ENCODE measurements at regions not wholly inside any gene's neighbourhood (a gene's known extent, or its start where the extent isn't known, plus 50 kb on each side); places are given as distances from the start of the nearest gene placed in this dataset.

DNA sequence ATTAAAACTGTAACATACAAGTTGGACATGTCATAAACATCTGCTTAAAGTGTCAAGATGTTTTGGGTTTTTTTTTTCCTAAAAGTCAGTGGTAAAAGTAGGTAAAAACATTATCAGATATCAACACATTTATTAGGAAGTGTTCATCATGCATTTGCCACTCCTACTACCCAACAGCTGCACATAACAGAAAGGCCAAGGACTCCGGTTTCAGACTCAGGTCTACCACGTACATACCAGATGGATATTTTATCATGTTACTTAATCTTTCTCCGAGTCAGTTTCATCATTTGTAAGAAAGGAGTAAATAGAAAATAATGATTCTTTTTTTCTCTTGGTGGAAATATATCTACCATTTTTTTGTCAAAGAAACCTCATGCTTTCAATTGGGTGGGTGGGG, 192.3 kb downstream of the UBE2E3 start:
- TF ChIP-seq, protein P1, sequence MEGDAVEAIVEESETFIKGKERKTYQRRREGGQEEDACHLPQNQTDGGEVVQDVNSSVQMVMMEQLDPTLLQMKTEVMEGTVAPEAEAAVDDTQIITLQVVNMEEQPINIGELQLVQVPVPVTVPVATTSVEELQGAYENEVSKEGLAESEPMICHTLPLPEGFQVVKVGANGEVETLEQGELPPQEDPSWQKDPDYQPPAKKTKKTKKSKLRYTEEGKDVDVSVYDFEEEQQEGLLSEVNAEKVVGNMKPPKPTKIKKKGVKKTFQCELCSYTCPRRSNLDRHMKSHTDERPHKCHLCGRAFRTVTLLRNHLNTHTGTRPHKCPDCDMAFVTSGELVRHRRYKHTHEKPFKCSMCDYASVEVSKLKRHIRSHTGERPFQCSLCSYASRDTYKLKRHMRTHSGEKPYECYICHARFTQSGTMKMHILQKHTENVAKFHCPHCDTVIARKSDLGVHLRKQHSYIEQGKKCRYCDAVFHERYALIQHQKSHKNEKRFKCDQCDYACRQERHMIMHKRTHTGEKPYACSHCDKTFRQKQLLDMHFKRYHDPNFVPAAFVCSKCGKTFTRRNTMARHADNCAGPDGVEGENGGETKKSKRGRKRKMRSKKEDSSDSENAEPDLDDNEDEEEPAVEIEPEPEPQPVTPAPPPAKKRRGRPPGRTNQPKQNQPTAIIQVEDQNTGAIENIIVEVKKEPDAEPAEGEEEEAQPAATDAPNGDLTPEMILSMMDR (IDR thresholded peaks at IDR 0.05; ENCODE audit: borderline replicate concordance, extremely low read depth, low read length, poor library complexity, severe bottlenecking) = no peak
- no peak for TF ChIP-seq EZH2 (IDR thresholded peaks at IDR 0.05; ENCODE audit: borderline replicate concordance, low read depth, low read length, severe bottlenecking)
